HepG2 (cell line): ENCODE measurements at regions not wholly inside any gene's neighbourhood (a gene's known extent, or its start where the extent isn't known, plus 50 kb on each side); places are given as distances from the start of the nearest gene placed in this dataset.

ENCODE experiments used
- ARNTL ChIP-seq: sonication (generic); formaldehyde crosslinking; IDR thresholded peaks from 2 replicates; pipeline ENCODE4 v1.4.0; 2020; ENCODE audit warnings: mild to moderate bottlenecking, missing genetic modification reagents
- EP300 ChIP-seq, 3 experiments: sonication (generic) in 1 of 3; formaldehyde crosslinking in 1 of 3; IDR thresholded peaks; 2 replicates each; pipeline versions ENCODE4 v1.5.1 to v1.6.1; 2011 to 2020; ENCODE audit warnings: low read depth in 2 of 3, low read length in 2 of 3, borderline replicate concordance in 1 of 3, improper control_type of control experiment in 1 of 3, mild to moderate bottlenecking in 1 of 3, missing genetic modification reagents in 1 of 3, moderate library complexity in 1 of 3
- KDM3A ChIP-seq: IDR thresholded peaks from 2 replicates; pipeline ENCODE4 v1.6.1; 2018; ENCODE audit warnings: low read depth, missing compliant biosample characterization
- MBNL3 ChIP-seq: fragments of 250-450 bp; sonication (Bioruptor Pico); conservative IDR thresholded peaks from 2 replicates; pipeline ENCODE4 v1.8.0; 2022; ENCODE audit warnings: mild to moderate bottlenecking, inconsistent platforms
- MED13 ChIP-seq: sonication (generic); formaldehyde crosslinking; IDR thresholded peaks from 2 replicates; pipeline ENCODE4 v1.5.0; 2020; ENCODE audit warnings: missing genetic modification reagents
- NCOA5 ChIP-seq: sonication (generic); formaldehyde crosslinking; IDR thresholded peaks from 2 replicates; pipeline ENCODE4 v1.4.0; 2020; ENCODE audit warnings: missing genetic modification reagents
- ZBTB20 ChIP-seq: sonication (generic); formaldehyde crosslinking; IDR thresholded peaks from 2 replicates; pipeline ENCODE4 v1.8.1; 2023; ENCODE audit warnings: missing genetic modification reagents, low read depth, mild to moderate bottlenecking, borderline replicate concordance
- ZNF331 ChIP-seq: sonication (generic); formaldehyde crosslinking; IDR thresholded peaks from 2 replicates; pipeline ENCODE4 v1.4.0; 2020; ENCODE audit warnings: missing genetic modification reagents
- ZNF430 ChIP-seq: sonication (generic); formaldehyde crosslinking; IDR thresholded peaks from 2 replicates; pipeline ENCODE4 v1.9.0; 2021; ENCODE audit warnings: mild to moderate bottlenecking, missing genetic modification reagents
- ZNF44 ChIP-seq: sonication (generic); formaldehyde crosslinking; IDR thresholded peaks from 2 replicates; pipeline ENCODE4 v1.5.1; 2020; ENCODE audit warnings: mild to moderate bottlenecking, missing genetic modification reagents
- ZNF556 ChIP-seq: sonication (generic); formaldehyde crosslinking; IDR thresholded peaks from 2 replicates; pipeline ENCODE4 v1.4.0; 2020; ENCODE audit warnings: mild to moderate bottlenecking, missing genetic modification reagents, borderline replicate concordance
- ZNF780A ChIP-seq: sonication (generic); formaldehyde crosslinking; IDR thresholded peaks from 2 replicates; pipeline ENCODE4 v1.8.0; 2022; ENCODE audit warnings: mild to moderate bottlenecking, missing genetic modification reagents, moderate library complexity
- TF ChIP-seq, protein P1 (sequence below): sonication (generic); formaldehyde crosslinking; IDR thresholded peaks from 2 replicates; pipeline ENCODE4 v1.8.0; 2022; ENCODE audit warnings: mild to moderate bottlenecking, missing genetic modification reagents; ENCODE audit not compliant: insufficient replicate concordance
- TF ChIP-seq, protein P2 (sequence below): sonication (generic); formaldehyde crosslinking; conservative IDR thresholded peaks from 2 replicates; pipeline ENCODE4 v1.5.0; 2020; ENCODE audit warnings: missing genetic modification reagents
- TF ChIP-seq, protein P3 (sequence below): sonication (generic); formaldehyde crosslinking; IDR thresholded peaks from 2 replicates; pipeline ENCODE4 v1.9.0; 2021; ENCODE audit warnings: missing genetic modification reagents, mild to moderate bottlenecking, borderline replicate concordance
- TF ChIP-seq, protein P4 (sequence below): IDR thresholded peaks from 2 replicates; pipeline ENCODE4 v1.6.1; 2018; ENCODE audit warnings: missing genetic modification reagents

DNA sequence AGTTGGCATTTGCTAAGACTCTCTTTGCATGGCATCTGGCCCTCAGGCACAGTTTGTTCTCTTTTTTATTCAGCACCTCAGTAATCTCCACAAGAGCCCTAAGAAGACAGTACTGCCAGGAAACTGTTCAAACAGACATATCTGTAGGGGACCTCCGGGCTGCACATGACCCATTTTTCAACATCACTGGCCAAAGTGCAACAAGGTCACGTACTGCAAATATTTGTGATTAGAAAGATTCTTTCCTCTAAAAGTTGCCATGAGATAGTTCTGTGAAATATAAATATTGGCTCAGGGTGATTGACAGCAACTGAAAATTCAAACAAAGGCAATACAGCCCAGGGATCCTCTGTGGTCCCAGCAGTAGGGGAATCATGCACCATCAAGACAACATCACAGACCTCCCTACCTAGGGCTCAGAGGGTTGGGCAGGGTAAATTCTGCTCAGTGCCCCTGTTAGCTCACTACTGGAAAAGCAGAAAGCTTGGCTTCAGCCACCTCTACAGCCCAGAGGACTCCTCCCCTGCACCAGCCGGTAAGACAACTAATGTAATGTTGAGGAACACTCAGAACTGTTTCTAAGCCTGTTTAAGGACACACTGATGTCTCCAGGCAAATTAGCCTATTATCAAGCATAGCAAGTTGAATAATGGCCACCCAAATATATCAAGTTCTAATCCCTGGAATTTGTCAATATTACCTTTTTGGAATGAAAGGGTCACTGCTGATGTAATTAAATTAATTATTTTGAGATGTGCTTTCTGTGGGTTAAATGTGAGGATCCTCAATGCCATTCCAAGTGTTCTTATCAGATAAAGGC is 117.4 kb upstream of the LPP start (continued):
- TF ChIP-seq MED13 = peak; percentile 98
- TF ChIP-seq EP300 (IDR thresholded peaks at IDR 0.05; ENCODE audit: low read depth in 2 of 2, low read length in 2 of 2) = peak; percentile 97 to 100
- peak; percentile 99 for TF ChIP-seq EP300 (CRISPR knock-in tag; IDR thresholded peaks at IDR 0.05; ENCODE audit: borderline replicate concordance)
- TF ChIP-seq ZNF430 = no peak; the same call in 1 of the 2 replicates
- TF ChIP-seq ZNF556 = no peak
- no peak for TF ChIP-seq NCOA5
- TF ChIP-seq ZNF44 (CRISPR knock-in tag) = no peak
- TF ChIP-seq, protein P1, sequence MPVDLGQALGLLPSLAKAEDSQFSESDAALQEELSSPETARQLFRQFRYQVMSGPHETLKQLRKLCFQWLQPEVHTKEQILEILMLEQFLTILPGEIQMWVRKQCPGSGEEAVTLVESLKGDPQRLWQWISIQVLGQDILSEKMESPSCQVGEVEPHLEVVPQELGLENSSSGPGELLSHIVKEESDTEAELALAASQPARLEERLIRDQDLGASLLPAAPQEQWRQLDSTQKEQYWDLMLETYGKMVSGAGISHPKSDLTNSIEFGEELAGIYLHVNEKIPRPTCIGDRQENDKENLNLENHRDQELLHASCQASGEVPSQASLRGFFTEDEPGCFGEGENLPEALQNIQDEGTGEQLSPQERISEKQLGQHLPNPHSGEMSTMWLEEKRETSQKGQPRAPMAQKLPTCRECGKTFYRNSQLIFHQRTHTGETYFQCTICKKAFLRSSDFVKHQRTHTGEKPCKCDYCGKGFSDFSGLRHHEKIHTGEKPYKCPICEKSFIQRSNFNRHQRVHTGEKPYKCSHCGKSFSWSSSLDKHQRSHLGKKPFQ (CRISPR knock-in tag) = no peak
- TF ChIP-seq, protein P2, sequence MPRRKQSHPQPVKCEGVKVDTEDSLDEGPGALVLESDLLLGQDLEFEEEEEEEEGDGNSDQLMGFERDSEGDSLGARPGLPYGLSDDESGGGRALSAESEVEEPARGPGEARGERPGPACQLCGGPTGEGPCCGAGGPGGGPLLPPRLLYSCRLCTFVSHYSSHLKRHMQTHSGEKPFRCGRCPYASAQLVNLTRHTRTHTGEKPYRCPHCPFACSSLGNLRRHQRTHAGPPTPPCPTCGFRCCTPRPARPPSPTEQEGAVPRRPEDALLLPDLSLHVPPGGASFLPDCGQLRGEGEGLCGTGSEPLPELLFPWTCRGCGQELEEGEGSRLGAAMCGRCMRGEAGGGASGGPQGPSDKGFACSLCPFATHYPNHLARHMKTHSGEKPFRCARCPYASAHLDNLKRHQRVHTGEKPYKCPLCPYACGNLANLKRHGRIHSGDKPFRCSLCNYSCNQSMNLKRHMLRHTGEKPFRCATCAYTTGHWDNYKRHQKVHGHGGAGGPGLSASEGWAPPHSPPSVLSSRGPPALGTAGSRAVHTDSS (CRISPR knock-in tag) = no peak
- TF ChIP-seq, protein P3, sequence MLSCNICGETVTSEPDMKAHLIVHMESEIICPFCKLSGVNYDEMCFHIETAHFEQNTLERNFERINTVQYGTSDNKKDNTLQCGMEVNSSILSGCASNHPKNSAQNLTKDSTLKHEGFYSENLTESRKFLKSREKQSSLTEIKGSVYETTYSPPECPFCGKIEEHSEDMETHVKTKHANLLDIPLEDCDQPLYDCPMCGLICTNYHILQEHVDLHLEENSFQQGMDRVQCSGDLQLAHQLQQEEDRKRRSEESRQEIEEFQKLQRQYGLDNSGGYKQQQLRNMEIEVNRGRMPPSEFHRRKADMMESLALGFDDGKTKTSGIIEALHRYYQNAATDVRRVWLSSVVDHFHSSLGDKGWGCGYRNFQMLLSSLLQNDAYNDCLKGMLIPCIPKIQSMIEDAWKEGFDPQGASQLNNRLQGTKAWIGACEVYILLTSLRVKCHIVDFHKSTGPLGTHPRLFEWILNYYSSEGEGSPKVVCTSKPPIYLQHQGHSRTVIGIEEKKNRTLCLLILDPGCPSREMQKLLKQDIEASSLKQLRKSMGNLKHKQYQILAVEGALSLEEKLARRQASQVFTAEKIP (CRISPR knock-in tag) = no peak
- TF ChIP-seq KDM3A (CRISPR knock-in tag) = peak; percentile 85
- TF ChIP-seq, protein P4, sequence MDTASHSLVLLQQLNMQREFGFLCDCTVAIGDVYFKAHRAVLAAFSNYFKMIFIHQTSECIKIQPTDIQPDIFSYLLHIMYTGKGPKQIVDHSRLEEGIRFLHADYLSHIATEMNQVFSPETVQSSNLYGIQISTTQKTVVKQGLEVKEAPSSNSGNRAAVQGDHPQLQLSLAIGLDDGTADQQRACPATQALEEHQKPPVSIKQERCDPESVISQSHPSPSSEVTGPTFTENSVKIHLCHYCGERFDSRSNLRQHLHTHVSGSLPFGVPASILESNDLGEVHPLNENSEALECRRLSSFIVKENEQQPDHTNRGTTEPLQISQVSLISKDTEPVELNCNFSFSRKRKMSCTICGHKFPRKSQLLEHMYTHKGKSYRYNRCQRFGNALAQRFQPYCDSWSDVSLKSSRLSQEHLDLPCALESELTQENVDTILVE (CRISPR knock-in tag) = peak; percentile 55
- no peak for TF ChIP-seq MBNL3 (CRISPR knock-in tag)
- peak; percentile 67; the same call in 1 of the 2 replicates for TF ChIP-seq ZNF331
- no peak for TF ChIP-seq ZNF780A (CRISPR knock-in tag)
- TF ChIP-seq ZBTB20 (CRISPR knock-in tag) = peak; percentile 83; the same call in 1 of the 2 replicates
- peak; percentile 93 for TF ChIP-seq ARNTL (CRISPR knock-in tag)
